GM19351 (cell line): ENCODE measurements at regions not wholly inside any gene's neighbourhood (a gene's known extent, or its start where the extent isn't known, plus 50 kb on each side); places are given as distances from the start of the nearest gene placed in this dataset.
A peak's percentile ranks its signal among the peaks of the same experiment; 100 is the strongest.

ENCODE experiments used
- ATAC-seq: cut with Tn5 transposase; IDR thresholded peaks from one replicate; pipeline ENCODE4 v1.9.1; 2021; ENCODE audit warnings: mild to moderate bottlenecking, moderate library complexity; ENCODE audit not compliant: unreplicated experiment

GRCh38 chr6:113508249-113508648 is 348.9 kb upstream of the MARCKS start:
- no peak for ATAC-seq

- no peak for ATAC-seq
Measured at GRCh38 chr6:113511100-113511499, 346.0 kb upstream of the MARCKS start.

GRCh38 chr6:113512576-113512975 is 344.6 kb upstream of the MARCKS start:
- no peak for ATAC-seq

- no peak for ATAC-seq
Measured at GRCh38 chr6:113513086-113513485, 344.1 kb upstream of the MARCKS start.

- ATAC-seq, result no peak
Measured at GRCh38 chr6:113522376-113522775, 334.8 kb upstream of the MARCKS start.

- no peak for ATAC-seq
Measured at GRCh38 chr6:113524826-113525225, 332.3 kb upstream of the MARCKS start.

- ATAC-seq, result no peak
Measured at GRCh38 chr6:113526553-113526952, 330.6 kb upstream of the MARCKS start.

GRCh38 chr6:113526995-113527394 is 330.1 kb upstream of the MARCKS start:
- ATAC-seq, result no peak

- ATAC-seq, result no peak
Measured at GRCh38 chr6:113528111-113528510, 329.0 kb upstream of the MARCKS start.

GRCh38 chr6:113529196-113529595 is 327.9 kb upstream of the MARCKS start:
- no peak for ATAC-seq

GRCh38 chr6:113529879-113530278 is 327.3 kb upstream of the MARCKS start:
- no peak for ATAC-seq

GRCh38 chr6:113530769-113531168 is 326.4 kb upstream of the MARCKS start:
- ATAC-seq, result no peak

GRCh38 chr6:113539202-113539601 is 317.9 kb upstream of the MARCKS start:
- ATAC-seq, result no peak

GRCh38 chr6:113539623-113540022 is 317.5 kb upstream of the MARCKS start:
- ATAC-seq, result no peak

- ATAC-seq, result no peak
Measured at GRCh38 chr6:113540466-113540865, 316.7 kb upstream of the MARCKS start.

- ATAC-seq, result no peak
Measured at GRCh38 chr6:113551168-113551567, 306.0 kb upstream of the MARCKS start.

GRCh38 chr6:113556775-113557174 is 300.4 kb upstream of the MARCKS start:
- no peak for ATAC-seq

- no peak for ATAC-seq
Measured at GRCh38 chr6:113558431-113558830, 298.7 kb upstream of the MARCKS start.

- no peak for ATAC-seq
Measured at GRCh38 chr6:113558966-113559365, 298.2 kb upstream of the MARCKS start.

- no peak for ATAC-seq
Measured at GRCh38 chr6:113560376-113560775, 296.8 kb upstream of the MARCKS start.

- no peak for ATAC-seq
Measured at GRCh38 chr6:113560908-113561307, 296.2 kb upstream of the MARCKS start.

- ATAC-seq, result peak; percentile 39
Measured at GRCh38 chr6:113562248-113562647, 294.9 kb upstream of the MARCKS start.

- ATAC-seq, result peak; percentile 60
Measured at GRCh38 chr6:113564371-113565171, 292.6 kb upstream of the MARCKS start.
